Uterus (tissue), 2 donors: ENCODE measurements at regions not wholly inside any gene's neighbourhood (a gene's known extent, or its start where the extent isn't known, plus 50 kb on each side); places are given as distances from the start of the nearest gene placed in this dataset.

ENCODE experiments used
- POLR2A ChIP-seq, 2 donors: fragments of 450-650 bp; IDR thresholded peaks; one replicate each; pipeline ENCODE4 v1.6.1; 2016; ENCODE audit warnings: antibody characterized with exemption in 2 of 2, mild to moderate bottlenecking in 1 of 2, moderate library complexity in 1 of 2
- TF ChIP-seq, protein P1 (sequence below), 4 experiments: fragments of 200-600 bp in 2 of 4; fragments of 450-650 bp in 2 of 4; sonication (generic) in 2 of 4; IDR thresholded peaks; one replicate each; pipeline ENCODE4 v1.5.1; 2016 to 2019; ENCODE audit warnings: antibody characterized with exemption in 4 of 4, mild to moderate bottlenecking in 2 of 4, moderate library complexity in 1 of 4

DNA sequence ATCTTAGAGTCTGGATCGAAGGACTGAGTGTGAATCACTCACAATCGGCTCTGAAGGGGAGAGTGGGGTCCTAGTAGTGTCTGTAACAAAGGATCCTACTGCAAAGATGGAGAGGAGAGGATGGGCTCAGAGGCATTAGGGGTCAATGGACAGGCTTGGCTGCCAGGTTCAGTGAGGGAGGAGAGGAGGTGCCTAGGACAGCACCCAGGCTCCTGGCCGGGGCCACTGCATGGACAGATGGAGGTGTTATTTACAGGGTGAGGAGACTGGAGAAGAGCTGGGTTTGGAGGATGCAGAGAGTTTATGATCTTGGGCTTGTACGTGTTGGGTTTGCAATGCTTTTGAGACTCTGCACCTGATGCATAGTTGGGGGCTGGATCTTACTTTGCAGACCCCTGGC lies 658.9 kb downstream of the PTPRU start:
- TF ChIP-seq, protein P1, sequence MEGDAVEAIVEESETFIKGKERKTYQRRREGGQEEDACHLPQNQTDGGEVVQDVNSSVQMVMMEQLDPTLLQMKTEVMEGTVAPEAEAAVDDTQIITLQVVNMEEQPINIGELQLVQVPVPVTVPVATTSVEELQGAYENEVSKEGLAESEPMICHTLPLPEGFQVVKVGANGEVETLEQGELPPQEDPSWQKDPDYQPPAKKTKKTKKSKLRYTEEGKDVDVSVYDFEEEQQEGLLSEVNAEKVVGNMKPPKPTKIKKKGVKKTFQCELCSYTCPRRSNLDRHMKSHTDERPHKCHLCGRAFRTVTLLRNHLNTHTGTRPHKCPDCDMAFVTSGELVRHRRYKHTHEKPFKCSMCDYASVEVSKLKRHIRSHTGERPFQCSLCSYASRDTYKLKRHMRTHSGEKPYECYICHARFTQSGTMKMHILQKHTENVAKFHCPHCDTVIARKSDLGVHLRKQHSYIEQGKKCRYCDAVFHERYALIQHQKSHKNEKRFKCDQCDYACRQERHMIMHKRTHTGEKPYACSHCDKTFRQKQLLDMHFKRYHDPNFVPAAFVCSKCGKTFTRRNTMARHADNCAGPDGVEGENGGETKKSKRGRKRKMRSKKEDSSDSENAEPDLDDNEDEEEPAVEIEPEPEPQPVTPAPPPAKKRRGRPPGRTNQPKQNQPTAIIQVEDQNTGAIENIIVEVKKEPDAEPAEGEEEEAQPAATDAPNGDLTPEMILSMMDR (IDR thresholded peaks at IDR 0.05) = no peak
- TF ChIP-seq POLR2A (IDR thresholded peaks at IDR 0.05) = no peak
